ENCODE measurements at regions not wholly inside any gene's neighbourhood (a gene's known extent, or its start where the extent isn't known, plus 50 kb on each side); places are given as distances from the start of the nearest gene placed in this dataset.

- Histone ChIP-seq H3K27me3 (replicated peaks; ENCODE audit: control insufficient read depth, insufficient read depth, low read length, poor library complexity, severe bottlenecking) (no peaks in the 10 kb centered on the region), H3K4me1 (ENCODE audit: control insufficient read depth, insufficient read depth, low read length, poor library complexity, severe bottlenecking) (no peaks in the 10 kb centered on the region), H3K27ac (ENCODE audit: insufficient read depth, low read length, poor library complexity, severe bottlenecking) (no peak overlapping the region), H3K9me3 (ENCODE audit: control insufficient read depth, low read length) (no peaks in the 10 kb centered on the region), H3K4me3 (ENCODE audit: insufficient read depth, low read depth, low read length, poor library complexity, severe bottlenecking) (no peak overlapping the region), H3K36me3 (ENCODE audit: control insufficient read depth, insufficient read depth, low read length) (no peaks in the 10 kb centered on the region)
- no peak for DNase-seq
Measured at GRCh38 chr10:83935911-83936310, 203.4 kb upstream of the GHITM start.

DNA sequence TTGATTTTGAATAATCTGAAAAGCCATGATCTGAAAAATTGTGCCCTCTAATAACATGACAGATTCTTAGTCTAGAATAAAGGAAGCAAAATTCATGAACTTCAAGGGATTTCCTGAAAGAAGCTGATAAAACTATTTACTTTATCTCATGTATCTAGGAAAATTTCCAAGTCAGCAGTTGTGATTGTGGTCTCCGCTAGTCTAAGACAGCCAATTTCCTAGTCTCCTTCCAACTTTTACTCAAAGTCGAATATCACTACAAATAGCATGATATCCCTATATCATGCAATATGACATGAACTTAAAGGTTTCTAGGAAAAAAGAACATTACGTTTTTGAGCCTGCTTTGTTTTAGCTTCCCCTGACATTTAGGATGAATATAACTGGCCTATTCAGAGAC lies 202.1 kb upstream of the GHITM start:
- H3K27me3 ChIP-seq (replicated peaks; ENCODE audit: control insufficient read depth, insufficient read depth, low read length, poor library complexity, severe bottlenecking) = no peaks in the 10 kb centered on the region
- no peak overlapping the region for H3K4me3 ChIP-seq (ENCODE audit: insufficient read depth, low read depth, low read length, poor library complexity, severe bottlenecking)
- H3K4me1 ChIP-seq (ENCODE audit: control insufficient read depth, insufficient read depth, low read length, poor library complexity, severe bottlenecking) = no peaks in the 10 kb centered on the region
- H3K9me3 ChIP-seq (ENCODE audit: control insufficient read depth, low read length) = no peaks in the 10 kb centered on the region
- H3K36me3 ChIP-seq (ENCODE audit: control insufficient read depth, insufficient read depth, low read length) = no peaks in the 10 kb centered on the region
- no peak overlapping the region for H3K27ac ChIP-seq (ENCODE audit: insufficient read depth, low read length, poor library complexity, severe bottlenecking)
- DNase-seq = no peak

DNA sequence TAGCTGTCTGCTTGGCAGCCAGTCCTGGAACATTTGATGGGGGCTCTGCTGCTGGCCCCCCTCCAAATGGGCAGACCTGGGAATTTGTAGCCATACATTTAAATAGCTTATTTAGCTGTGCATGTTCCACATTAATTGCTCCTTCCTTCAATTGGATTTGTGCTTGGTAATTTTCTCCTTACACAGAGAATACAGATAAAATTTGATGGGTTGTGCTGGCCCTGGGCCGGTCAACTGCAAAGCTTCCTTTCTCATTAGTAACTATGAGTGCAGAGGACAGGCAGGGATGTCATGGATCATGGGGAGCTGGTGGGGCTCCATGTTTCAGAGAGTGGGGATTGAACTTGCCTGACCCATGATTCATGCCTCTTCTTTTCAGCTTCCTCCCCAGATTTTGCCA lies 201.5 kb upstream of the GHITM start:
- Histone ChIP-seq H3K36me3 (ENCODE audit: control insufficient read depth, insufficient read depth, low read length) (no peaks in the 10 kb centered on the region), H3K4me3 (ENCODE audit: insufficient read depth, low read depth, low read length, poor library complexity, severe bottlenecking) (no peak overlapping the region), H3K27me3 (replicated peaks; ENCODE audit: control insufficient read depth, insufficient read depth, low read length, poor library complexity, severe bottlenecking) (no peaks in the 10 kb centered on the region), H3K27ac (ENCODE audit: insufficient read depth, low read length, poor library complexity, severe bottlenecking) (no peak overlapping the region), H3K9me3 (ENCODE audit: control insufficient read depth, low read length) (no peaks in the 10 kb centered on the region), H3K4me1 (ENCODE audit: control insufficient read depth, insufficient read depth, low read length, poor library complexity, severe bottlenecking) (no peaks in the 10 kb centered on the region)
- no peak for DNase-seq

- Histone ChIP-seq H3K36me3 (ENCODE audit: control insufficient read depth, insufficient read depth, low read length) (no peaks in the 10 kb centered on the region), H3K9me3 (ENCODE audit: control insufficient read depth, low read length) (no peaks in the 10 kb centered on the region), H3K4me3 (ENCODE audit: insufficient read depth, low read depth, low read length, poor library complexity, severe bottlenecking) (no peak overlapping the region), H3K4me1 (ENCODE audit: control insufficient read depth, insufficient read depth, low read length, poor library complexity, severe bottlenecking) (no peaks in the 10 kb centered on the region), H3K27me3 (replicated peaks; ENCODE audit: control insufficient read depth, insufficient read depth, low read length, poor library complexity, severe bottlenecking) (no peaks in the 10 kb centered on the region), H3K27ac (ENCODE audit: insufficient read depth, low read length, poor library complexity, severe bottlenecking) (no peak overlapping the region)
- no peak for DNase-seq
Measured at GRCh38 chr10:83941189-83941588, 198.1 kb upstream of the GHITM start.

- Histone ChIP-seq H3K27me3 (replicated peaks; ENCODE audit: control insufficient read depth, insufficient read depth, low read length, poor library complexity, severe bottlenecking) (no peaks in the 10 kb centered on the region), H3K36me3 (ENCODE audit: control insufficient read depth, insufficient read depth, low read length) (no peaks in the 10 kb centered on the region), H3K4me1 (ENCODE audit: control insufficient read depth, insufficient read depth, low read length, poor library complexity, severe bottlenecking) (no peaks in the 10 kb centered on the region), H3K4me3 (ENCODE audit: insufficient read depth, low read depth, low read length, poor library complexity, severe bottlenecking) (no peak overlapping the region), H3K27ac (ENCODE audit: insufficient read depth, low read length, poor library complexity, severe bottlenecking) (no peak overlapping the region), H3K9me3 (ENCODE audit: control insufficient read depth, low read length) (no peaks in the 10 kb centered on the region)
- DNase-seq = no peak
Measured at GRCh38 chr10:83942410-83942809, 196.9 kb upstream of the GHITM start.

DNA sequence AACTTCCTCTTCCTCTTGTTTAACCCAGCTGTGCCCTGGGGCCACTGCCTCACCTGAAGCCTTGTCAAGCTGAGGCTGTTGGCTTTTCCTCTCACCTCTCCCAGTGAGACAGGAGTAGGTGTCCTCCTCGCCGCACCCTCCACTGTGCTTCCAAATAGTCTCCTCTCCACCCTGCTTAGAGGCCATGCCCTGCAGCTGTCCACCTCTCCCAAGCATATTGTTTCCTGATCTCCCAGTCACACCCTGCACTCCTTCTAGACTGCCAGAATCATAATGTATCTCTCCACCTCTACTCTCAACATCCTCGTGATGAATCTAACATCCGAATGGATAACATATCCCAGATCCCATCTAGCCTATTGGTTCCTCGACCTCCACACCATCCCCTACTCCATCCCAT lies 196.3 kb upstream of the GHITM start:
- no peak for DNase-seq
- H3K4me3 ChIP-seq (ENCODE audit: insufficient read depth, low read depth, low read length, poor library complexity, severe bottlenecking) = no peak overlapping the region
- H3K36me3 ChIP-seq (ENCODE audit: control insufficient read depth, insufficient read depth, low read length) = no peaks in the 10 kb centered on the region
- no peaks in the 10 kb centered on the region for H3K9me3 ChIP-seq (ENCODE audit: control insufficient read depth, low read length)
- no peak overlapping the region for H3K27ac ChIP-seq (ENCODE audit: insufficient read depth, low read length, poor library complexity, severe bottlenecking)
- no peaks in the 10 kb centered on the region for H3K27me3 ChIP-seq (replicated peaks; ENCODE audit: control insufficient read depth, insufficient read depth, low read length, poor library complexity, severe bottlenecking)
- H3K4me1 ChIP-seq (ENCODE audit: control insufficient read depth, insufficient read depth, low read length, poor library complexity, severe bottlenecking) = no peaks in the 10 kb centered on the region

- Histone ChIP-seq H3K36me3 (ENCODE audit: control insufficient read depth, insufficient read depth, low read length) (no peaks in the 10 kb centered on the region), H3K9me3 (ENCODE audit: control insufficient read depth, low read length) (no peaks in the 10 kb centered on the region), H3K4me3 (ENCODE audit: insufficient read depth, low read depth, low read length, poor library complexity, severe bottlenecking) (no peak overlapping the region), H3K27ac (ENCODE audit: insufficient read depth, low read length, poor library complexity, severe bottlenecking) (no peak overlapping the region), H3K4me1 (ENCODE audit: control insufficient read depth, insufficient read depth, low read length, poor library complexity, severe bottlenecking) (no peaks in the 10 kb centered on the region), H3K27me3 (replicated peaks; ENCODE audit: control insufficient read depth, insufficient read depth, low read length, poor library complexity, severe bottlenecking) (no peaks in the 10 kb centered on the region)
- DNase-seq = no peak
Measured at GRCh38 chr10:83943920-83944319, 195.4 kb upstream of the GHITM start.

GRCh38 chr10:83945982-83946718 lies 193.2 kb upstream of the GHITM start:
- Histone ChIP-seq H3K27ac (ENCODE audit: insufficient read depth, low read length, poor library complexity, severe bottlenecking) (no peak overlapping the region), H3K4me3 (ENCODE audit: insufficient read depth, low read depth, low read length, poor library complexity, severe bottlenecking) (no peak overlapping the region), H3K27me3 (replicated peaks; ENCODE audit: control insufficient read depth, insufficient read depth, low read length, poor library complexity, severe bottlenecking) (no peaks in the 10 kb centered on the region), H3K36me3 (ENCODE audit: control insufficient read depth, insufficient read depth, low read length) (no peaks in the 10 kb centered on the region), H3K9me3 (ENCODE audit: control insufficient read depth, low read length) (no peaks in the 10 kb centered on the region), H3K4me1 (ENCODE audit: control insufficient read depth, insufficient read depth, low read length, poor library complexity, severe bottlenecking) (no peaks in the 10 kb centered on the region)
- DNase-seq = no peak

DNA sequence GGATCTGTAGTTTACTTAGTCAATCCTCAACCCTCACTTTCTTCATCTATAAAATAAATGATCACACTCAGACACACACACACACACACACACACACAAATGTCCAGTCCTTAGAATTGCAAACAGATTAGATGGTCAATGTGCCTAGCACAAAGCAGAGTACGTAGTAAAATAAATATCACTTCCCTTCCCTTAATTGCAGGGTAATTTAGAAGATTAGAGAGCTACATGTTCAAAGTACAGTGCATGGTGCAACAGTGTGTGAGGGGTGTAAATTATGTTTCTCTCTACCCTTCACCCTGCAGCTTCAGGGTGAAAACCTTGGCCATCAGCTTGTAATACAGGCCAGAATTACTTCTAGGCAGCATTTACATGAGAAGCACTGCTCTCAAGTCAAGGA lies 187.0 kb upstream of the GHITM start:
- no peaks in the 10 kb centered on the region for H3K4me1 ChIP-seq (ENCODE audit: control insufficient read depth, insufficient read depth, low read length, poor library complexity, severe bottlenecking)
- H3K9me3 ChIP-seq (ENCODE audit: control insufficient read depth, low read length) = no peaks in the 10 kb centered on the region
- no peak overlapping the region for H3K27ac ChIP-seq (ENCODE audit: insufficient read depth, low read length, poor library complexity, severe bottlenecking)
- no peak overlapping the region for H3K4me3 ChIP-seq (ENCODE audit: insufficient read depth, low read depth, low read length, poor library complexity, severe bottlenecking)
- no peak for DNase-seq
- no peaks in the 10 kb centered on the region for H3K36me3 ChIP-seq (ENCODE audit: control insufficient read depth, insufficient read depth, low read length)
- no peaks in the 10 kb centered on the region for H3K27me3 ChIP-seq (replicated peaks; ENCODE audit: control insufficient read depth, insufficient read depth, low read length, poor library complexity, severe bottlenecking)

GRCh38 chr10:83953589-83953988 lies 185.7 kb upstream of the GHITM start:
- Histone ChIP-seq H3K9me3 (ENCODE audit: control insufficient read depth, low read length) (no peaks in the 10 kb centered on the region), H3K27ac (ENCODE audit: insufficient read depth, low read length, poor library complexity, severe bottlenecking) (no peak overlapping the region), H3K4me1 (ENCODE audit: control insufficient read depth, insufficient read depth, low read length, poor library complexity, severe bottlenecking) (no peaks in the 10 kb centered on the region), H3K4me3 (ENCODE audit: insufficient read depth, low read depth, low read length, poor library complexity, severe bottlenecking) (no peak overlapping the region), H3K27me3 (replicated peaks; ENCODE audit: control insufficient read depth, insufficient read depth, low read length, poor library complexity, severe bottlenecking) (no peaks in the 10 kb centered on the region), H3K36me3 (ENCODE audit: control insufficient read depth, insufficient read depth, low read length) (no peaks in the 10 kb centered on the region)
- no peak for DNase-seq

Measured in effector memory CD4-positive, alpha-beta T cell (primary cell).